HG02870 (cell line): ENCODE measurements at regions not wholly inside any gene's neighbourhood (a gene's known extent, or its start where the extent isn't known, plus 50 kb on each side); places are given as distances from the start of the nearest gene placed in this dataset.

Experiments used
- ATAC-seq: cut with Tn5 transposase; IDR thresholded peaks from one replicate; pipeline ENCODE4 v1.9.1; 2021; ENCODE audit warnings: mild to moderate bottlenecking, moderate library complexity; ENCODE audit not compliant: unreplicated experiment

DNA sequence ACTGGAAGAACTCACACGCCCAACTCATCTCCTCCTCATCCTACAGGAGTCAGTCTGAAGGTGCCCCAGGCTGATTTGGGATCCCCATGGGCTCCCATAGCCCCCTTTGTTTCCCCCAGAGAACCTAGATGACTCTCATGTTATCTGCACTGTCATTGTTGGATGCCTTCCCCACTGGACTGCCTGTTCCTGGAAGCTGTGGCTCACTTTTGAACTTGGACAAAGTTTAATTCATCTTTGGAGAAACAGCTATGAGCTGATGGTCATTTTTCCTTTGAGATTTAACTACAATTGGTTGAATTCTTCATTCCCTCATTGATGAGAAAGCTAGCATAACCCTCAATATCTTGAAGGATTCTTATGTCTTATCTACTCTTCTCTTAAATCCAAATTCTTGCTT lies 186.6 kb downstream of the SALL1 start:
- ATAC-seq = no peak

DNA sequence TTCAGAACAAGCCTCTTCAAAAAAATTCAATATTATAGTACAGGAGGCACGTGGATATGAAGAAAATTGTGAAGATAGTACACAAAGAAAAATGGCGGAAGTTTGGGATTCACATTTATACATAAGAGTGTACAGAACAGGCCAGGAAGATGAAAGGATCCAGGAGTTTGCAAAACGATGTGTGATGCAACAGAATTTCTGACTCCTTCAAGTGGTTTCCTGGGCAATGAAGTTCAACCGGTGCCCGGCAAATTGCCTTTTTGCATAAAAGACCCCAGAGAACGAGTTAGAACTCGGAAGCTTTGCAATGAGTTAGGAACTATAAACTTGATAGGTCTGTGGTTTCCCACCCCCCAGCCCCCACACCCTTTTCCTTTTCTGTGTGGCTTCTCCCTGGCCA lies 189.1 kb downstream of the SALL1 start:
- no peak for ATAC-seq

DNA sequence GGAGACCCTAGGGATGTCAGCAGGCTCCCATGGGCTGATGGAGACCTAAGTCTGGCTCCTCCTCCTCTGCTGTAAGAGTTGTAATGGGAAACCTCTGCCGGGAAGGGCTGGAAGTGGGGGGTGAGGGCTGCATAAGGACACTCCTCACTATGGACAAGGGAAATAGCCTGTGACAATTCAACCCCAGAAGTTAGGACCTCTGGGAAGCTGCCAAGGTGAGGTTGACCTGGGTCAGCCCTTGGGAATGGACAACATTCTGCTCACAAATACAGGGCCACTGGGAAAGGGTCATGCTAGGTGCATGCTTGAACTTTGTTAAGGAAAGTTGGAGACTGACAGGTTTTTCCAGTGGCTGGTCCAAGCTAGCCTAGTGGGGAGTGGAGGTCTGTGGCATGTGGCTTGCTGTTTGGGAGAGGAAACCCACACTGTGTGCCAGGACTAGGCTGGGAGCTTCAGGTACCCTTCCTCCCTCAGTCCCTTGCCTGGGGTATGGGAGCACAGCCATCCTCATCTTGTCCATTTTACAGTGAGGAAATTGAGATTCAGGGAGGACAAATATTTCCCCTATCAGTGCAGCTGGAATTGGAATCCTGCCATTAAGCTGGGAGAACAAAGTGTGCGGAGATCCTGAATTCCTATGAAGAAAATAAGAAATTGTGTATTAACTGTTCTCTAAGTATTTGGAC lies 190.4 kb downstream of the SALL1 start:
- no peak for ATAC-seq

- ATAC-seq = no peak
Measured at GRCh38 chr16:50957056-50957455, 194.0 kb downstream of the SALL1 start.

- ATAC-seq = peak; percentile 98
Measured at GRCh38 chr16:50956637-50957036, 194.4 kb downstream of the SALL1 start.

GRCh38 chr16:50955311-50955710 lies 195.8 kb downstream of the SALL1 start:
- ATAC-seq = no peak

DNA sequence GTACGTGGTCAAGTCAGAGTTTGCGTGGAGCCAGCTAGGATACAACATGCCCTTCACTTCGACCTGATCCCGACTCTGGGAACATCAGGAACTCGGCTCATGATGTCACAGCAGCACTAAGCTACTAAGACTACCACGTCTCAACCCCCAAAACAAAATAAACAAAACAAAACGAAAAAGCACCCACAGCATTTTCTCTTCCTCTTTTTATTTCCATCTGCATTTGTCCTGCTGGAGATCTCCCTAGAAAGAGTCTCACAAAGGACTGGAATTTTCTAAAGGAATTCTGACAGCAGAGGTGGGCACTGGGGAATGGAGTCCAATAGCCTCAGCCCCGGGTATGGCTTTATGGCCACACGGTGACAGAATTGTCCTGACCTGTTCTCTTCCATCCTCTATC lies 196.6 kb downstream of the SALL1 start:
- no peak for ATAC-seq

DNA sequence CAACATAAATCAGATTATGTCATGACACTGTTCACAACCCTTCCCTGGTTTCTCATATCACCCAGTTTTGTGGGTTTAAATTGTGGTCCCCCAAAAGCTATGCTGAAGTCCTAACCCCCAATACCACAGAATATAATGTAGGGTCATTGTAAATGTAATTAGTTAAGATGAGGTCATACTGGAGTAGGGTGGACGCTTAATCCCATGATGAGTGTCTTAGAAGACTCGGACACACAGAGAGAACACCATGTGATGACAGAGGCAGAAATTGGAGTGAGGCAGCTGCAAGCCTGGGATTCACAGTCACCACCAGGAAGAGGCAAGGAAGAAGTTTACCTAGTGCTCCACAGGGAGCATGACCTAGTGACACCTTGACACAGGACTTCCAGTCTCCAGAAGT lies 197.8 kb downstream of the SALL1 start:
- no peak for ATAC-seq

- ATAC-seq = no peak
Measured at GRCh38 chr16:50950955-50951354, 200.1 kb downstream of the SALL1 start.

- ATAC-seq = no peak
Measured at GRCh38 chr16:50948268-50948930, 202.7 kb downstream of the SALL1 start.

DNA sequence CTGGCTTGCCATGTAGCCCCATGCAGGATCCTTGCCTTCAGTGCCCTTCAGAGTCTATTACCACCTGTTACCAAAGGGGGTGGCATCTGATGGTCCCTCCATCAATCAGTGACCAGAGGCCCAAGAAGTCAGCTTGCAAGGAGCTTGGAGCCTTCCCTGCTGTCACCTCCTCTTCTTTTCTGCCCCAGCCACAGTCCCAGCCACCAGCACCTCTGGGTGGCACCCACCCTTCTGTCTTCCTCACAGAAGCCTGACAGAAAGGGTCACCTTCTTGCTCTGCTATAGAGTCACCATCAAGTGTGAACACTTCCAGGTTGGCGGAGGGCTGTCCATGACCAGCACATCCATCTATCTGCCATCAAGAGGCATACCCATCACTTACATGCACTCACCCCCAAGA lies 203.2 kb downstream of the SALL1 start:
- ATAC-seq = no peak

GRCh38 chr16:50946606-50947005 lies 204.5 kb downstream of the SALL1 start:
- no peak for ATAC-seq

DNA sequence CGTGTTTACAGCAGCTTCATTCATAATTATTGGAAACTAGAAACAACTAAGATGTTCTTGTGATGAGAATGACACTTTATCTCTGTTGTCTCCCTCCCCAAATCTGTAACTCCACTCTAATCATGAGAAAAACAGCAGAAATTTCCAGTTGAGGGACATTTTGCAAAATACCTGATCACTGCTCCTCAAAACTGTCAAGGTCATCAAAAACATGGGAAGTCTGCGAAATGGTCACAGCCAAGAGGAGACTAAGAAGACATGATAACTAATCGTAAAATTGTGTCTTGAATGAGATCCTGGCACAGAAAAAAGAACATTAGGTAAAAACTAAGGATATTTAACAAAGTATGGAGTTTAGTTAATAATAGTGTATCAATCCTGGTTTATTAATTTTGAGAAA lies 204.2 kb downstream of the CYLD start:
- ATAC-seq = no peak

- no peak for ATAC-seq
Measured at GRCh38 chr16:50945171-50945570, 203.3 kb downstream of the CYLD start.

DNA sequence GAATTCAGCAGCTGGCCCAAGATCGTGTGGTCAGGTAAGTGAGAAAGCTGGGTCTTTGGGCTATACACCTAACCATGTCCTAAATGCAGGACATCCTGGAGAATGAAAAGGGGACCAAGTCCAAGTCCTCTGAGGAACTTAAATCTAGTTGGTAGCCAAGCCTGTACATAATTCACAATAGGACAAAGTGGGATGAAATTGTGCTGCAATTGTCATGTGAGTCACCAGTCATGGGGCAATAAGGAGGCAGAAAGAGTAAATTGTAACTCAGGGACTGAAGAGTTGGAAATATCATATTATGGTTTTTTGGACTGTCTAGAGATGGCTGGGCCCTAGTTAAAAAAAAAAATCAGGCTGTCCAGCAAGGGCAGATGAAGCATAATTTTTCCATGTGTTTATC lies 202.6 kb downstream of the CYLD start:
- no peak for ATAC-seq

GRCh38 chr16:50944033-50944432 lies 202.1 kb downstream of the CYLD start:
- ATAC-seq = no peak

GRCh38 chr16:50942143-50942542 lies 200.3 kb downstream of the CYLD start:
- no peak for ATAC-seq

GRCh38 chr16:50941681-50942080 lies 199.8 kb downstream of the CYLD start:
- no peak for ATAC-seq

DNA sequence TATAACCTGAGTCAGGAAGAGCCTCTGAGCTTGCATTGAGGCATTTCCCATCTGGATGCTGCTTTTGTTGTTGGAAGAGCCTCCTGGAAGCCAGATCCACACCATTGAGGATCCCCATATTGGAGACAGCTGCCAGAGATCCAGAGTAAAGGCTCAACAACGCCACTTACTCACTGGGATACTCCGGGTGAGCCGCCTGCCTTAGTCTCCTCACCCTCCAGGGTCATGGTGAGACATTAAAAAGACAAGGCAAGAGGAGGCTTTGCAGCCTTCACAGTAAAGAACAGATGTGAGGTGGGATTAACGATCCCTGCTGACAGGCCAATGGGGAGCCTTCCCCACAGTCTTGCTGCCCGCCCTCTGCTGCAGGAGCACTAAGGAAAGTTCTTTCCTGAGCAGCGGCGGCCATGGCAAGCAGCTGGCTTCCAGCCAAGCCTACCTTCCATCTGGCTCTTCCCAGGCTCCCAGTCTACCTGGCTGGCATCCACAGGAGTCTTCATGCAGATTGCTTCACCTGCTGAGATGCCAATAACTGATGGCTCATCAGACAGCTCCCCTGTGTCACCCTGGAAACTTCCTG lies 198.5 kb downstream of the CYLD start:
- no peak for ATAC-seq

- no peak for ATAC-seq
Measured at GRCh38 chr16:50939356-50939755, 197.5 kb downstream of the CYLD start.

- ATAC-seq = no peak
Measured at GRCh38 chr16:50938932-50939331, 197.0 kb downstream of the CYLD start.

DNA sequence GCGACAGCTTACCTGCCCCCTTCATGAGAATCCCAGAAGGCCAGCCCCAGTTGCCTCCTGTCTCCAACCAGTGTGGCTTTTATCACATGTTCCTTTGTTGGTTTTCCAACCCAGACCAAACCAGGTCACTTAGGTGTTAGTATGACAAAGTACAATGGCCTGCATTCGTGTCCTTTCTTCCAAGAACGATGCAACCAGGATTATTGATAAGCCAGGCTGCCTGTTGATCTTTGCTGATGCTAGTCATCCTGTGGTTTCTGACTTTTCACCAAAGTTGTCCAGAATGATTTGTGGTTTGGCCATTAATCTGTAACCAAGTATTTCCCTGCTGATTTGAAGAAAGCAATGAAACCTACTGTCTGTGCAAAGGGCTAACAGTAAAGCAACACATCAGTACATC lies 191.4 kb downstream of the CYLD start:
- no peak for ATAC-seq
